Fibroblast of lung (primary cell): ENCODE measurements at regions not wholly inside any gene's neighbourhood (a gene's known extent, or its start where the extent isn't known, plus 50 kb on each side); places are given as distances from the start of the nearest gene placed in this dataset.
A peak's percentile ranks its signal among the peaks of the same experiment; 100 is the strongest.

ENCODE experiments used
- DNase-seq, 2 donors: peaks; one replicate each; pipeline versions ENCODE4 v3.0.0 to v3.0.0-alpha.2; 2010; ENCODE audit warnings: low read depth in 2 of 2
- H2AFZ ChIP-seq: 2 replicates; pipeline ENCODE4 v1.5.1; 2012; ENCODE audit warnings: low read length, control low read depth, inconsistent platforms
- H3K27ac ChIP-seq: 2 replicates; pipeline ENCODE4 v1.5.1; 2011; ENCODE audit warnings: low read length, control low read depth; ENCODE audit not compliant: insufficient read depth
- H3K27me3 ChIP-seq: 2 replicates; pipeline ENCODE4 v1.5.1; 2011; ENCODE audit warnings: mild to moderate bottlenecking, low read length; ENCODE audit not compliant: control insufficient read depth, insufficient read depth
- H3K36me3 ChIP-seq: 2 replicates; pipeline ENCODE4 v1.5.1; 2011; ENCODE audit warnings: low read length; ENCODE audit not compliant: control insufficient read depth, insufficient read depth
- H3K4me1 ChIP-seq: 2 replicates; pipeline ENCODE4 v1.5.1; 2011; ENCODE audit warnings: low read length; ENCODE audit not compliant: control insufficient read depth, insufficient read depth; ENCODE audit errors: extremely low read depth
- H3K4me2 ChIP-seq: 2 replicates; pipeline ENCODE4 v1.5.1; 2011; ENCODE audit warnings: low read length, control low read depth; ENCODE audit not compliant: insufficient read depth; ENCODE audit errors: extremely low read depth
- H3K4me3 ChIP-seq, 4 experiments: fragments of 200-600 bp in 1 of 4; sonication (generic) in 1 of 4; replicated peaks in 1 of 4; 2 replicates each; pipeline ENCODE4 v1.5.1; 2011 to 2016; ENCODE audit warnings: low read length in 4 of 4, low read depth in 3 of 4, mild to moderate bottlenecking in 3 of 4, control low read depth in 2 of 4, inconsistent platforms in 1 of 4, mixed read lengths in 1 of 4; ENCODE audit not compliant: insufficient read depth in 1 of 4; ENCODE audit errors: control extremely low read depth in 1 of 4
- H3K79me2 ChIP-seq: 2 replicates; pipeline ENCODE4 v1.5.1; 2012; ENCODE audit warnings: mild to moderate bottlenecking, low read length, inconsistent platforms; ENCODE audit not compliant: control insufficient read depth, insufficient read depth
- H3K9ac ChIP-seq: 2 replicates; pipeline ENCODE4 v1.5.1; 2011; ENCODE audit warnings: mild to moderate bottlenecking, low read length, control low read depth; ENCODE audit not compliant: insufficient read depth
- H3K9me3 ChIP-seq: 2 replicates; pipeline ENCODE4 v1.5.1; 2012; ENCODE audit warnings: low read depth, low read length; ENCODE audit not compliant: control insufficient read depth, insufficient read depth
- H4K20me1 ChIP-seq: 2 replicates; pipeline ENCODE4 v1.5.1; 2011; ENCODE audit warnings: low read length; ENCODE audit not compliant: control insufficient read depth, insufficient read depth; ENCODE audit errors: extremely low read depth
- CTCF ChIP-seq, 2 donors: IDR thresholded peaks in 1 of 2; conservative IDR thresholded peaks in 1 of 2; 1 replicate in 1 of 2; 2 replicates in 1 of 2; pipeline ENCODE4 v1.5.1; 2011 to 2012; ENCODE audit warnings: low read length in 2 of 2, control low read depth in 1 of 2, inconsistent platforms in 1 of 2, low read depth in 1 of 2, mild to moderate bottlenecking in 1 of 2
- EZH2 ChIP-seq: IDR thresholded peaks from 2 replicates; pipeline ENCODE4 v1.5.1; 2012; ENCODE audit warnings: low read length, control low read depth, mild to moderate bottlenecking; ENCODE audit errors: missing control alignments

DNA sequence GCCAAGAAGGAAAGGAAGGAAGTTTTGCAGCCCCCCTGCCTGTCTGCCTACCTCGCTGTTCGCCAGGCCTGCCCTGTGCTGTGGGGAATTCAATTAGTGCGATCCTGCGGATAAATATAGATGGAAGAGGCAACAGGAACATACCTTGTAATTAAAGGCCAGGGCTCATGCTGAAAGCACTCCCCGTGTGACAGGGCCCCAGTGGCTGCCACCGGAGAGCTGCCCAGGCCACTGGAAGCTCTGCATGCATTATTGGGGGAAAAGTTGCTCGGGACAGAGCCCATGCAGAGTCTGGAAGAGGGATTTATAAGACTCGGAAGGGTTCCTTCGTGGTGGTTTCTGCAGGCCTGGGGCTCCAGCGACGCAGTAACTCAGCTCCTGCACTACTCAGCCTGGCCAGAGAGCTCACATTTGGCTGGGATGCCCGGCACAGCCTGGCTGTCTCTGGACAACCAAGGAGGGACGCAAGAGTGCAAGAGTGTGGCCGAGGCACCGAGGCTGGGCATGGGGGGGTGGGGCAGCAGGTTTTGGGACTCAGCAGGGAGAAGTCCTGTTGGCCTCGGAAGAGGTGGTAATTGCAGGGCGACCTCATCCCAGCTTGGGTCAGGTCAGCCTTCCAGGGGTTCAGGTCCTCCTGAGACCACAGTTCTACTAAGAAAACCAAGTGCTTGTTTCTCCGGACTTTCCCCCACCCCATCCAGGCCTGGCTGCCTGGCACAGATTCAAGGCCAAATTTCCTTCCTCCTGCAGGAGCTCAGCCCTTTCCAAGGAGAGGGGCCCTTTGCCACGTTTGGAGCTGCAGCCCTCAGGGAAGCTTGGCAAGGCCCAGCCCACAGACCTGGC lies 68.1 kb upstream of the GGTA1 start:
- Histone ChIP-seq H4K20me1 (no peaks in the 10 kb centered on the region), H3K9me3 (no peaks in the 10 kb centered on the region), H3K27me3 (no peaks in the 10 kb centered on the region), H2AFZ (peak overlapping the region; percentile 73), H3K27ac (peak overlapping the region; percentile 69), H3K36me3 (no peaks in the 10 kb centered on the region), H3K4me3 (peak overlapping the region in 3 of 4 experiments; percentile 38 to 58 (median 45)), H3K79me2 (no peaks in the 10 kb centered on the region), H3K4me2 (peak overlapping the region; percentile 85), H3K4me1 (peaks cover 31% of the 10 kb centered on the region), H3K9ac (no peak overlapping the region)
- no peak for DNase-seq
- TF ChIP-seq CTCF (conservative IDR thresholded peaks at IDR 0.05 in 1 of 2, IDR thresholded peaks at IDR 0.05 in 1 of 2; ENCODE audit: low read depth in 1 of 2, low read length in 2 of 2) (peak in 1 of 2 donors; percentile 1), EZH2 (no peak)

DNA sequence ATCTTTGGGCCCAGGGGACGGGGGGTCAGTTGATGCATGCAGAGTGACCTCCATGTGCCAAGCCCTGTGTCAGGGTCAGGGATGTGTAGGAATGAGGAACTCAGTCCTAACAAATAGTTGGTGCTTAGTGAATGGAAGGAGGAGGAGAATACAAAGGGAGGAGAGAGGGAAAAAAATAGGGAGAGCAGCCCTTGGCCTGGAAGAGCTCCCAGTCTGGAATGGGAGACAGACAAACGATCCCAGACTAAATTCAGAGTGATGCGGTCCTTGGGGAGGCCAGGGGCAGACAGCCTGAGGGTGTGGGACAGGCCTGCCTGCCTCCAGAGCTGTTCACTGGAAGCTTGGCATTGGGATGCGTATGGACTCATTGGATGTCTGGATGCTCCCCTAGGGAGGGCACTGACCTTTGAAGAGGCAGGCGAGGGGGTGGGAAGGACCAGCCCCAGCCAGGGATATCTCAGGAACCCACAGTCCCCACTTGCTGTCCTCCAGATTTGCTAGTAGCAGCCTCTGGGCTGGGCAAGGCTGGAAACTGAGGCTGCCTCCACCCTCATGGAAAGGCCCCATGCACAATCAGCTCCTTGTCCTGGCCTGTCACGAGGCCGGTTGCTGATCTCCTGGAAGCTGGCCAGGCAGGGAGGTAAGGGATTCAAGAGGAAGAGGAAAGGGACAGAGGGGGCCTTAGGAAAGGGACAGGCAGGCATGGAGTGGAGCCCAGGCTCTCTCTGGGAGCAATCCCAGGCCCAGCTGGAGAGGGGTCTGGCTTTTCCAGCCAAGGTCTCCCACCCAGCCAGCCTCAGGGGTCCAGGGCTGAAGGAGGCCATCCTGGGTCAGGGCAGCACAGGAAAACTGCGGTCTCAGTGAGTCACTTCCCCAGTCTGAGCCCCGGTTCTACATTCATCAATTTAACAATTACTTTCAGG lies 69.0 kb upstream of the GGTA1 start:
- Histone ChIP-seq H3K27me3 (no peaks in the 10 kb centered on the region), H3K4me3 (peak overlapping the region in 1 of 4 experiments; percentile 58), H4K20me1 (no peaks in the 10 kb centered on the region), H3K9ac (no peak overlapping the region), H3K36me3 (no peaks in the 10 kb centered on the region), H3K4me1 (peaks cover 31% of the 10 kb centered on the region), H2AFZ (no peak overlapping the region), H3K4me2 (peak overlapping the region; percentile 56), H3K9me3 (no peaks in the 10 kb centered on the region), H3K79me2 (no peaks in the 10 kb centered on the region), H3K27ac (no peak overlapping the region)
- peak in 1 of 2 donors; percentile 49 for DNase-seq
- TF ChIP-seq CTCF (conservative IDR thresholded peaks at IDR 0.05 in 1 of 2, IDR thresholded peaks at IDR 0.05 in 1 of 2; ENCODE audit: low read depth in 1 of 2, low read length in 2 of 2) (no peak), EZH2 (no peak)

DNA sequence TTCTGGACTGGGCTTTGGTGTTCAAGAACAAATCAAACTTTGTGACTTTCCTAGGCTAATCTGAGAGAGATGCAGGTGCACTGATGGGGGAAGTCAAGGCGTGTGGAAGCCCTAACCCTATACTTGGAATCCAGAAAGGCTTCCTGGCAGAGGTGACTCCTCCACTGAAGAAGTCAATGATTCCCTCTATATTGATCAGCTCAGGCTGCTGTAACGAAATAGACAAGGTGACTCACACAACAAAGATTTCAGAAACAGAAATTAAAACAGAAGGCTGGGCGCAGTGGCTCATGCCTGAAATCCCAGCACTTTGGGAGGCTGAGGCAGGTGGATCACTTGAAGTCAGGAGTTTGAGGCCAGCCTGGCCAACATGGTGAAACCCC lies 69.6 kb upstream of the GGTA1 start:
- TF ChIP-seq EZH2 (no peak), CTCF (conservative IDR thresholded peaks at IDR 0.05 in 1 of 2, IDR thresholded peaks at IDR 0.05 in 1 of 2; ENCODE audit: low read depth in 1 of 2, low read length in 2 of 2) (no peak)
- H3K4me2 ChIP-seq, result peak overlapping the region; percentile 1

More for the DNA sequence above, 69.6 kb upstream of the GGTA1 start:
- H3K4me3 ChIP-seq, result no peak overlapping the region
- no peak overlapping the region for H2AFZ ChIP-seq
- no peak overlapping the region for H3K27ac ChIP-seq
- no peaks in the 10 kb centered on the region for H3K9me3 ChIP-seq
- no peaks in the 10 kb centered on the region for H3K79me2 ChIP-seq
- peaks cover 31% of the 10 kb centered on the region for H3K4me1 ChIP-seq
- no peaks in the 10 kb centered on the region for H3K36me3 ChIP-seq
- no peak for DNase-seq
- H3K27me3 ChIP-seq, result no peaks in the 10 kb centered on the region
- no peaks in the 10 kb centered on the region for H4K20me1 ChIP-seq
- no peak overlapping the region for H3K9ac ChIP-seq
